ENCODE measurements at regions not wholly inside any gene's neighbourhood (a gene's known extent, or its start where the extent isn't known, plus 50 kb on each side); places are given as distances from the start of the nearest gene placed in this dataset.
"Not testable (repeated sequence)": the region's sequence is repeated elsewhere in the genome, so short reads cannot be mapped to it uniquely, and the experiment has no call there.

DNA sequence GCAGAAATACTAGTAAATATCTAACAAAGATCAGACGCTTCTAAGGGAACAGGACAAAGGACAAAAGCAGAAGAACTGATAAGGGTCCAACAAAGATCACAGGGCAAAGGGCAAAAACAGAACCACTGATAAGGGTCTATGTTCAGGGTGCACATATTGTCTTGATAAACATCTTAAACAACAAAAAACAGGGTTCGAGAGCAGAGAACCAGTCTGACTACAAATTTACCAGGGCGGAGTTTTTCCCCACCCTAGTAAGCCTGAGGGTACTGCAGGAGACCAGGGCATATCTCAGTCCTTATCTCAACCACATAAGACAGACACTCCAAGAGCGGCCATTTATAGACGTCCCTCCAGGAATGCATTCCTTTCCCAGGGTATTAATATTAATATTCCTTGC, 833.5 kb downstream of the BRINP3 start:
- not testable (repeated sequence) for TF ChIP-seq CTCF, POLR2AphosphoS5, EP300, POLR2A (IDR thresholded peaks at IDR 0.05)

All from sigmoid colon (tissue), 4 donors.